GM23338 (cell line): ENCODE measurements at regions not wholly inside any gene's neighbourhood (a gene's known extent, or its start where the extent isn't known, plus 50 kb on each side); places are given as distances from the start of the nearest gene placed in this dataset.

Source experiments
- ATAC-seq: fragments of 200-7000 bp; cut with Tn5 transposase; 3 replicates; pipeline ENCODE4 v1.9.1; 2020
- DNase-seq: peaks from one replicate; pipeline ENCODE4 v3.0.0-alpha.2; 2015; ENCODE audit warnings: low spot score
- H2AFZ ChIP-seq: fragments of 200-600 bp; sonication (generic); 2 replicates; pipeline ENCODE4 v1.8.0; 2016; ENCODE audit warnings: antibody characterized with exemption, mild to moderate bottlenecking, moderate library complexity
- H3F3A ChIP-seq: fragments of 200-600 bp; sonication (generic); replicated peaks from 2 replicates; pipeline ENCODE4 v1.8.0; 2017; ENCODE audit warnings: antibody characterized with exemption, mixed run types, low read depth
- H3K27ac ChIP-seq: fragments of 200-600 bp; sonication (generic); 2 replicates; pipeline ENCODE4 v1.6.1; 2016; ENCODE audit warnings: low read depth
- H3K27me3 ChIP-seq: fragments of 200-600 bp; sonication (generic); 2 replicates; pipeline ENCODE4 v1.8.0; 2016; ENCODE audit warnings: mild to moderate bottlenecking, mixed run types, moderate library complexity; ENCODE audit not compliant: insufficient read depth
- H3K36me3 ChIP-seq: fragments of 200-600 bp; sonication (generic); 2 replicates; pipeline ENCODE4 v1.8.0; 2016; ENCODE audit warnings: mild to moderate bottlenecking; ENCODE audit not compliant: insufficient read depth
- H3K4me1 ChIP-seq: fragments of 200-600 bp; sonication (generic); 2 replicates; pipeline ENCODE4 v1.8.0; 2016; ENCODE audit warnings: mild to moderate bottlenecking, moderate library complexity; ENCODE audit not compliant: insufficient read depth
- H3K4me2 ChIP-seq: fragments of 200-600 bp; sonication (generic); 2 replicates; pipeline ENCODE4 v1.7.1; 2017; ENCODE audit warnings: mixed run types
- H3K4me3 ChIP-seq: fragments of 200-600 bp; sonication (generic); 2 replicates; pipeline ENCODE4 v1.6.1; 2016; ENCODE audit warnings: mixed run types
- H3K79me2 ChIP-seq: fragments of 200-600 bp; sonication (generic); replicated peaks from 2 replicates; pipeline ENCODE4 v1.8.0; 2017; ENCODE audit warnings: mild to moderate bottlenecking; ENCODE audit not compliant: insufficient read depth
- H3K9me2 ChIP-seq: fragments of 200-600 bp; sonication (generic); 2 replicates; pipeline ENCODE4 v1.8.0; 2017; ENCODE audit not compliant: insufficient read depth
- H4K20me1 ChIP-seq: fragments of 200-600 bp; sonication (generic); replicated peaks from 2 replicates; pipeline ENCODE4 v1.8.0; 2017; ENCODE audit warnings: mild to moderate bottlenecking; ENCODE audit not compliant: insufficient read depth
- H3K27ac Mint-ChIP-seq: 2 replicates; pipeline ENCODE4 v1.8.0; 2020; ENCODE audit warnings: inconsistent platforms, mild to moderate bottlenecking, moderate library complexity, mixed read lengths
- H3K27me3 Mint-ChIP-seq: 3 replicates; pipeline ENCODE4 v1.8.0; 2022; ENCODE audit warnings: low read depth, mild to moderate bottlenecking, moderate library complexity, mixed read lengths, inconsistent platforms; ENCODE audit not compliant: insufficient read depth, poor library complexity
- H3K36me3 Mint-ChIP-seq: 3 replicates; pipeline ENCODE4 v1.8.0; 2021; ENCODE audit warnings: low read depth, mild to moderate bottlenecking, inconsistent platforms, moderate library complexity, mixed read lengths
- H3K4me1 Mint-ChIP-seq: 3 replicates; pipeline ENCODE4 v1.8.0; 2020; ENCODE audit warnings: mild to moderate bottlenecking, inconsistent platforms, mixed read lengths
- H3K4me3 Mint-ChIP-seq: 3 replicates; pipeline ENCODE4 v1.8.0; 2021; ENCODE audit warnings: moderate library complexity, mild to moderate bottlenecking, inconsistent platforms, mixed read lengths
- H3K9me3 Mint-ChIP-seq: 3 replicates; pipeline ENCODE4 v1.8.0; 2020; ENCODE audit warnings: moderate library complexity, mild to moderate bottlenecking, inconsistent platforms, mixed read lengths
- CREB1 ChIP-seq: fragments of 250-450 bp; sonication (Bioruptor Pico); IDR thresholded peaks from 2 replicates; pipeline ENCODE4 v1.5.0; 2020; ENCODE audit warnings: low read depth, mild to moderate bottlenecking, moderate library complexity
- CTCF ChIP-seq, 2 experiments: fragments of 200-600 bp in 1 of 2; sonication (generic) in 1 of 2; conservative IDR thresholded peaks; 2 replicates each; pipeline versions ENCODE4 v1.5.1 to v1.6.1; 2016 to 2017; ENCODE audit warnings: antibody characterized with exemption in 2 of 2, low read depth in 2 of 2, mild to moderate bottlenecking in 2 of 2, moderate library complexity in 1 of 2
- EZH2phosphoT487 ChIP-seq: fragments of 200-600 bp; sonication (generic); IDR thresholded peaks from one replicate; pipeline ENCODE4 v1.8.1; 2018; ENCODE audit warnings: antibody characterized with exemption; ENCODE audit not compliant: unreplicated experiment
- JUNB ChIP-seq: IDR thresholded peaks from one replicate; pipeline ENCODE4 v1.6.1; 2016; ENCODE audit warnings: antibody characterized with exemption; ENCODE audit not compliant: unreplicated experiment
- REST ChIP-seq: IDR thresholded peaks from one replicate; pipeline ENCODE4 v1.6.1; 2018; ENCODE audit warnings: antibody characterized with exemption; ENCODE audit not compliant: unreplicated experiment
- STAT1 ChIP-seq: IDR thresholded peaks from one replicate; pipeline ENCODE4 v1.6.1; 2016; ENCODE audit warnings: antibody characterized with exemption; ENCODE audit not compliant: unreplicated experiment
- ZNF331 ChIP-seq: fragments of 250-450 bp; sonication (Bioruptor Pico); IDR thresholded peaks from 2 replicates; pipeline ENCODE4 v1.5.0; 2020; ENCODE audit warnings: low read depth, mild to moderate bottlenecking, moderate library complexity
- ZNF462 ChIP-seq: fragments of 250-450 bp; sonication (Bioruptor Pico); IDR thresholded peaks from 2 replicates; pipeline ENCODE4 v1.5.0; 2020; ENCODE audit warnings: mild to moderate bottlenecking, moderate library complexity

- H4K20me1 ChIP-seq: no peaks in the 10 kb centered on the region
- H3K4me3 ChIP-seq: no peak overlapping the region
- H3K36me3 Mint-ChIP-seq: no peaks in the 10 kb centered on the region
- H3K9me3 Mint-ChIP-seq: no peaks in the 10 kb centered on the region
- no peaks in the 10 kb centered on the region for H3K9me2 ChIP-seq
- no peaks in the 10 kb centered on the region for H3F3A ChIP-seq
- peak; percentile 97 for ATAC-seq
- peak; percentile 71 for DNase-seq
- H3K4me2 ChIP-seq: no peak overlapping the region
- H3K4me3 Mint-ChIP-seq: no peak overlapping the region
- H3K4me1 Mint-ChIP-seq: peaks cover 24% of the 10 kb centered on the region
- peaks cover 10% of the 10 kb centered on the region; the same call in 1 of the 2 replicates for H3K4me1 ChIP-seq
- no peaks in the 10 kb centered on the region for H3K36me3 ChIP-seq
- H3K27me3 Mint-ChIP-seq: peaks cover 6% of the 10 kb centered on the region
- no peak overlapping the region for H3K27ac ChIP-seq
- TF ChIP-seq JUNB (no peak), CTCF (conservative IDR thresholded peaks at IDR 0.05; ENCODE audit: low read depth in 2 of 2) (peak; percentile 48 to 55)
- no peaks in the 10 kb centered on the region for H3K27me3 ChIP-seq
- H3K79me2 ChIP-seq: no peaks in the 10 kb centered on the region
- no peak overlapping the region for H2AFZ ChIP-seq
- no peak overlapping the region for H3K27ac Mint-ChIP-seq
Observed at GRCh38 chr13:99830931-99831330, 140.6 kb downstream of the ZIC5 start.

- ATAC-seq (no peak), DNase-seq (no peak)
- peaks cover 6% of the 10 kb centered on the region for H3K27me3 Mint-ChIP-seq
- H3K27me3 ChIP-seq: no peaks in the 10 kb centered on the region
- no peaks in the 10 kb centered on the region for H4K20me1 ChIP-seq
- H3K4me3 ChIP-seq: no peak overlapping the region
- no peak overlapping the region for H3K4me2 ChIP-seq
- H3K27ac Mint-ChIP-seq: no peak overlapping the region
- no peaks in the 10 kb centered on the region for H3K9me3 Mint-ChIP-seq
- H3K4me1 ChIP-seq: peaks cover 10% of the 10 kb centered on the region; the same call in 1 of the 2 replicates
- no peaks in the 10 kb centered on the region for H3K36me3 ChIP-seq
- H3K9me2 ChIP-seq: no peaks in the 10 kb centered on the region
- no peaks in the 10 kb centered on the region for H3K36me3 Mint-ChIP-seq
- H3K27ac ChIP-seq: no peak overlapping the region
- H3K4me1 Mint-ChIP-seq: peaks cover 15% of the 10 kb centered on the region
- no peaks in the 10 kb centered on the region for H3K79me2 ChIP-seq
- H2AFZ ChIP-seq: no peak overlapping the region
- no peaks in the 10 kb centered on the region for H3F3A ChIP-seq
- H3K4me3 Mint-ChIP-seq: no peak overlapping the region
- TF ChIP-seq REST: no peak
- TF ChIP-seq EZH2phosphoT487: no peak
- TF ChIP-seq JUNB: no peak
- TF ChIP-seq STAT1: no peak
- TF ChIP-seq ZNF331 (CRISPR knock-in tag): no peak
- no peak for TF ChIP-seq CREB1
- TF ChIP-seq ZNF462 (CRISPR knock-in tag): no peak
Observed at GRCh38 chr13:99829593-99830239, 141.9 kb downstream of the ZIC5 start.
